GM23248 (cell line): ENCODE measurements at regions not wholly inside any gene's neighbourhood (a gene's known extent, or its start where the extent isn't known, plus 50 kb on each side); places are given as distances from the start of the nearest gene placed in this dataset.

Experiments used
- DNase-seq: peaks from one replicate; pipeline ENCODE4 v3.0.0-alpha.2; 2015
- H2AFZ ChIP-seq: fragments of 200-600 bp; sonication (generic); 2 replicates; pipeline ENCODE4 v1.6.1; 2016; ENCODE audit warnings: antibody characterized with exemption
- H3F3A ChIP-seq: fragments of 200-600 bp; sonication (generic); 2 replicates; pipeline ENCODE4 v1.6.1; 2016; ENCODE audit warnings: mild to moderate bottlenecking, antibody characterized with exemption, mixed run types; ENCODE audit not compliant: insufficient read depth
- H3K27ac ChIP-seq: fragments of 200-600 bp; sonication (generic); 2 replicates; pipeline ENCODE4 v1.5.1; 2016; ENCODE audit warnings: mild to moderate bottlenecking
- H3K27me3 ChIP-seq: fragments of 200-600 bp; sonication (generic); replicated peaks from 2 replicates; pipeline ENCODE4 v1.6.1; 2016; ENCODE audit warnings: mild to moderate bottlenecking; ENCODE audit not compliant: insufficient read depth
- H3K36me3 ChIP-seq: fragments of 200-600 bp; sonication (generic); 2 replicates; pipeline ENCODE4 v1.6.1; 2016; ENCODE audit warnings: low read depth, mild to moderate bottlenecking
- H3K4me1 ChIP-seq: fragments of 200-600 bp; sonication (generic); 2 replicates; pipeline ENCODE4 v1.6.1; 2016; ENCODE audit warnings: mild to moderate bottlenecking; ENCODE audit not compliant: insufficient read depth
- H3K4me2 ChIP-seq: fragments of 200-600 bp; sonication (generic); one replicate; pipeline ENCODE4 v1.6.1; 2016; ENCODE audit warnings: mild to moderate bottlenecking; ENCODE audit not compliant: unreplicated experiment
- H3K4me3 ChIP-seq: fragments of 200-600 bp; sonication (generic); 2 replicates; pipeline ENCODE4 v1.5.1; 2016; ENCODE audit warnings: mild to moderate bottlenecking
- H3K79me2 ChIP-seq: fragments of 200-600 bp; sonication (generic); 2 replicates; pipeline ENCODE4 v1.6.1; 2016; ENCODE audit warnings: mild to moderate bottlenecking; ENCODE audit not compliant: insufficient read depth
- H3K9ac ChIP-seq: fragments of 200-600 bp; sonication (generic); 2 replicates; pipeline ENCODE4 v1.6.1; 2016; ENCODE audit warnings: mild to moderate bottlenecking
- H3K9me2 ChIP-seq: fragments of 200-600 bp; sonication (generic); 2 replicates; pipeline ENCODE4 v1.6.1; 2016; ENCODE audit warnings: mixed run types, mild to moderate bottlenecking, moderate library complexity; ENCODE audit not compliant: insufficient read depth
- H3K9me3 ChIP-seq: fragments of 200-600 bp; sonication (generic); one replicate; pipeline ENCODE4 v1.6.1; 2017; ENCODE audit warnings: low read depth
- H4K20me1 ChIP-seq: fragments of 200-600 bp; sonication (generic); 2 replicates; pipeline ENCODE4 v1.6.0; 2016; ENCODE audit not compliant: insufficient read depth
- EZH2 ChIP-seq: fragments of 200-600 bp; sonication (generic); IDR thresholded peaks from 2 replicates; pipeline ENCODE4 v1.6.1; 2018; ENCODE audit warnings: antibody characterized with exemption, mild to moderate bottlenecking; ENCODE audit not compliant: insufficient read depth, poor library complexity, severe bottlenecking
- EZH2phosphoT487 ChIP-seq: fragments of 200-600 bp; sonication (generic); IDR thresholded peaks from 2 replicates; pipeline ENCODE4 v1.6.1; 2018; ENCODE audit warnings: antibody characterized with exemption, moderate library complexity, mild to moderate bottlenecking, low read depth; ENCODE audit not compliant: insufficient read depth
- WGBS, 2 experiments: methylation state at CpG; one replicate each; pipeline ENCODE4 v1.1.6; 2015 to 2017; ENCODE audit warnings: low lambda C conversion rate in 2 of 2, low coverage in 1 of 2; ENCODE audit errors: missing lambda C conversion rate in 2 of 2; 5-methylcytosine and 5-hydroxymethylcytosine counted together
- in situ Hi-C: fragments of 300-500 bp; cut with MboI; formaldehyde crosslinking; loops from 2 replicates; pipeline ENCODE4 v1.15.0; 2020

GRCh38 chr12:132379576-132379975, 50.2 kb upstream of the GALNT9 start:
- H3K4me1 ChIP-seq, result no peaks in the 10 kb centered on the region
- no peak overlapping the region for H2AFZ ChIP-seq
- H3K4me2 ChIP-seq, result no peak overlapping the region
- H3K9me3 ChIP-seq, result no peaks in the 10 kb centered on the region
- H3K27ac ChIP-seq, result no peak overlapping the region
- peaks cover 64% of the 10 kb centered on the region for H3K27me3 ChIP-seq
- H4K20me1 ChIP-seq, result no peaks in the 10 kb centered on the region
- no peak for TF ChIP-seq EZH2phosphoT487
- TF ChIP-seq EZH2, result no peak
- no peak overlapping the region for H3K9ac ChIP-seq
- no peak for DNase-seq
- no peaks in the 10 kb centered on the region for H3F3A ChIP-seq
- H3K36me3 ChIP-seq, result no peaks in the 10 kb centered on the region
- 70 to 73% methylated on average over 17 to 24 of the region's 24 CpGs for WGBS, 2 experiments
- no peak overlapping the region for H3K4me3 ChIP-seq
- in situ Hi-C loops, result no loop called here
- H3K79me2 ChIP-seq, result no peaks in the 10 kb centered on the region
- no peaks in the 10 kb centered on the region for H3K9me2 ChIP-seq
